ENCODE measurements at regions not wholly inside any gene's neighbourhood (a gene's known extent, or its start where the extent isn't known, plus 50 kb on each side); places are given as distances from the start of the nearest gene placed in this dataset.

- Histone ChIP-seq H4K20me1 (ENCODE audit: insufficient read depth, low read length) (no peaks in the 10 kb centered on the region), H3K9ac (ENCODE audit: insufficient read depth, low read depth, low read length) (no peak overlapping the region), H3K36me3 (replicated peaks in 1 of 2; ENCODE audit: control insufficient read depth in 1 of 2, insufficient read depth in 2 of 2, low read length in 2 of 2) (no peaks in the 10 kb centered on the region), H3K27me3 (ENCODE audit: control insufficient read depth in 1 of 2, insufficient read depth in 2 of 2, low read length in 2 of 2) (no peaks in the 10 kb centered on the region), H3K79me2 (ENCODE audit: insufficient read depth, low read length) (no peaks in the 10 kb centered on the region), H2AFZ (ENCODE audit: low read length) (no peak overlapping the region), H3K9me3 (ENCODE audit: low read length) (no peaks in the 10 kb centered on the region), H3K4me3 (replicated peaks in 1 of 3; ENCODE audit: insufficient read depth in 1 of 3, low read depth in 2 of 3, low read length in 3 of 3) (no peak overlapping the region), H3K4me2 (ENCODE audit: low read depth, low read length) (no peak overlapping the region), H3K27ac (ENCODE audit: extremely low read length, insufficient read depth, low read length) (no peak overlapping the region), H3K4me1 (ENCODE audit: insufficient read depth, low read length) (no peaks in the 10 kb centered on the region)
- BruUV-seq (replicated peaks), result no TSS peak
- 15% methylated on average over 5 of the region's 5 CpGs for WGBS (ENCODE audit: low lambda C conversion rate)
- intact Hi-C loops (cut with micrococcal nuclease; ENCODE audit: unreplicated experiment), result no loop called here
- DNase-seq (ENCODE audit: low spot score) (no peak), ATAC-seq (no peak), FAIRE-seq (no peak)
- in situ Hi-C loops (cut with HindIII; ENCODE audit: extremely low pct_ligation_motif_present, low pct_unique_long_range_greater_than_20kb), result no loop called here
- POLR2A ChIA-PET, result no interaction called here
- CTCF ChIA-PET (ENCODE audit: low intra/inter-chr PET ratio, low total read pairs), result no interaction called here
- TF ChIP-seq REXO4 (CRISPR knock-in tag; IDR thresholded peaks at IDR 0.05; ENCODE audit: borderline replicate concordance), result no peak
- TF ChIP-seq MTF2 (CRISPR knock-in tag; IDR thresholded peaks at IDR 0.05; ENCODE audit: borderline replicate concordance), result no peak
- no peak for TF ChIP-seq GTF3A (CRISPR knock-in tag; conservative IDR thresholded peaks at IDR 0.05)
- no peak for TF ChIP-seq TRAFD1 (CRISPR knock-in tag; IDR thresholded peaks at IDR 0.05; ENCODE audit: borderline replicate concordance)
- TF ChIP-seq SUZ12 (IDR thresholded peaks at IDR 0.05; ENCODE audit: low read depth, low read length), result no peak
- TF ChIP-seq SMAD1 (CRISPR knock-in tag; IDR thresholded peaks at IDR 0.05; ENCODE audit: borderline replicate concordance, low read depth), result no peak
- no peak for TF ChIP-seq SP140L (CRISPR knock-in tag; IDR thresholded peaks at IDR 0.05; ENCODE audit: borderline replicate concordance)
- TF ChIP-seq, protein P1, sequence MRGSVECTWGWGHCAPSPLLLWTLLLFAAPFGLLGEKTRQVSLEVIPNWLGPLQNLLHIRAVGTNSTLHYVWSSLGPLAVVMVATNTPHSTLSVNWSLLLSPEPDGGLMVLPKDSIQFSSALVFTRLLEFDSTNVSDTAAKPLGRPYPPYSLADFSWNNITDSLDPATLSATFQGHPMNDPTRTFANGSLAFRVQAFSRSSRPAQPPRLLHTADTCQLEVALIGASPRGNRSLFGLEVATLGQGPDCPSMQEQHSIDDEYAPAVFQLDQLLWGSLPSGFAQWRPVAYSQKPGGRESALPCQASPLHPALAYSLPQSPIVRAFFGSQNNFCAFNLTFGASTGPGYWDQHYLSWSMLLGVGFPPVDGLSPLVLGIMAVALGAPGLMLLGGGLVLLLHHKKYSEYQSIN (CRISPR knock-in tag; IDR thresholded peaks at IDR 0.05; ENCODE audit: borderline replicate concordance), result no peak
- no peak for TF ChIP-seq RBM39 (IDR thresholded peaks at IDR 0.05; ENCODE audit: low read depth, low read length, poor library complexity, severe bottlenecking)
- TF ChIP-seq PITX1 (CRISPR knock-in tag; IDR thresholded peaks at IDR 0.05), result no peak
- TF ChIP-seq RFX5 (IDR thresholded peaks at IDR 0.05; ENCODE audit: low read depth, low read length), result no peak
- TF ChIP-seq ATF6 (CRISPR knock-in tag; conservative IDR thresholded peaks at IDR 0.05), result no peak
- TF ChIP-seq JUN (CRISPR knock-in tag; IDR thresholded peaks at IDR 0.05), result no peak
- TF ChIP-seq, protein P2, sequence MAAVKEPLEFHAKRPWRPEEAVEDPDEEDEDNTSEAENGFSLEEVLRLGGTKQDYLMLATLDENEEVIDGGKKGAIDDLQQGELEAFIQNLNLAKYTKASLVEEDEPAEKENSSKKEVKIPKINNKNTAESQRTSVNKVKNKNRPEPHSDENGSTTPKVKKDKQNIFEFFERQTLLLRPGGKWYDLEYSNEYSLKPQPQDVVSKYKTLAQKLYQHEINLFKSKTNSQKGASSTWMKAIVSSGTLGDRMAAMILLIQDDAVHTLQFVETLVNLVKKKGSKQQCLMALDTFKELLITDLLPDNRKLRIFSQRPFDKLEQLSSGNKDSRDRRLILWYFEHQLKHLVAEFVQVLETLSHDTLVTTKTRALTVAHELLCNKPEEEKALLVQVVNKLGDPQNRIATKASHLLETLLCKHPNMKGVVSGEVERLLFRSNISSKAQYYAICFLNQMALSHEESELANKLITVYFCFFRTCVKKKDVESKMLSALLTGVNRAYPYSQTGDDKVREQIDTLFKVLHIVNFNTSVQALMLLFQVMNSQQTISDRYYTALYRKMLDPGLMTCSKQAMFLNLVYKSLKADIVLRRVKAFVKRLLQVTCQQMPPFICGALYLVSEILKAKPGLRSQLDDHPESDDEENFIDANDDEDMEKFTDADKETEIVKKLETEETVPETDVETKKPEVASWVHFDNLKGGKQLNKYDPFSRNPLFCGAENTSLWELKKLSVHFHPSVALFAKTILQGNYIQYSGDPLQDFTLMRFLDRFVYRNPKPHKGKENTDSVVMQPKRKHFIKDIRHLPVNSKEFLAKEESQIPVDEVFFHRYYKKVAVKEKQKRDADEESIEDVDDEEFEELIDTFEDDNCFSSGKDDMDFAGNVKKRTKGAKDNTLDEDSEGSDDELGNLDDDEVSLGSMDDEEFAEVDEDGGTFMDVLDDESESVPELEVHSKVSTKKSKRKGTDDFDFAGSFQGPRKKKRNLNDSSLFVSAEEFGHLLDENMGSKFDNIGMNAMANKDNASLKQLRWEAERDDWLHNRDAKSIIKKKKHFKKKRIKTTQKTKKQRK (IDR thresholded peaks at IDR 0.05; ENCODE audit: low read length), result no peak
- no peak for TF ChIP-seq ZNF839 (CRISPR knock-in tag; IDR thresholded peaks at IDR 0.05; ENCODE audit: borderline replicate concordance)
- no peak for TF ChIP-seq MED8 (CRISPR knock-in tag; IDR thresholded peaks at IDR 0.05; ENCODE audit: insufficient replicate concordance)
- no peak for TF ChIP-seq AKAP8 (CRISPR knock-in tag; IDR thresholded peaks at IDR 0.05)
Measured at GRCh38 chr6:79425589-79426311, 111.5 kb downstream of the LCA5 start.

Data from HepG2 (cell line).